Astrocyte of the spinal cord (primary cell): ENCODE measurements at regions not wholly inside any gene's neighbourhood (a gene's known extent, or its start where the extent isn't known, plus 50 kb on each side); places are given as distances from the start of the nearest gene placed in this dataset.
"Not testable (repeated sequence)": the region's sequence is repeated elsewhere in the genome, so short reads cannot be mapped to it uniquely, and the experiment has no call there.

Source experiments
- DNase-seq: peaks from one replicate; pipeline ENCODE4 v3.0.0; 2011; ENCODE audit warnings: low read depth, low spot score
- H3K4me3 ChIP-seq: 2 replicates; pipeline ENCODE4 v1.5.1; 2011; ENCODE audit warnings: low read depth, mild to moderate bottlenecking, low read length, moderate library complexity
- CTCF ChIP-seq: IDR thresholded peaks from 2 replicates; pipeline ENCODE4 v1.5.1; 2012; ENCODE audit warnings: low read depth, mild to moderate bottlenecking, low read length, inconsistent platforms
- in situ Hi-C: cut with HindIII; loops from 2 replicates; pipeline ENCODE4 v1.10.0; 2017; ENCODE audit warnings: low sequenced_read_pairs

GRCh38 chr1:115507901-115508300, 133.9 kb upstream of the VANGL1 start:
- no peak for DNase-seq
- no peak overlapping the region for H3K4me3 ChIP-seq
- no peak for TF ChIP-seq CTCF
- in situ Hi-C loops: no loop called here

GRCh38 chr1:115506924-115507589, 134.7 kb upstream of the VANGL1 start:
- H3K4me3 ChIP-seq: no peak overlapping the region
- peak; percentile 53 for DNase-seq
- peak; percentile 68 for TF ChIP-seq CTCF
- in situ Hi-C loops: no loop called here

- DNase-seq: no peak
- in situ Hi-C loops: no loop called here
- H3K4me3 ChIP-seq: no peak overlapping the region
- TF ChIP-seq CTCF: no peak
Observed at GRCh38 chr1:115506518-115506917, 135.3 kb upstream of the VANGL1 start.

GRCh38 chr1:115505148-115505571, 136.6 kb upstream of the VANGL1 start:
- DNase-seq: no peak
- no peak for TF ChIP-seq CTCF

GRCh38 chr1:115502183-115502582, 139.6 kb upstream of the VANGL1 start:
- DNase-seq, H3K4me3 ChIP-seq, in situ Hi-C loops: not testable (repeated sequence)

More at GRCh38 chr1:115505148-115505571, 136.6 kb upstream of the VANGL1 start:
- no peak overlapping the region for H3K4me3 ChIP-seq
- in situ Hi-C loops: no loop called here

GRCh38 chr1:115501476-115501875, 140.3 kb upstream of the VANGL1 start:
- no peak overlapping the region for H3K4me3 ChIP-seq
- in situ Hi-C loops: no loop called here
- no peak for TF ChIP-seq CTCF
- no peak for DNase-seq

GRCh38 chr1:115499253-115499652, 142.5 kb upstream of the VANGL1 start:
- H3K4me3 ChIP-seq: no peak overlapping the region
- in situ Hi-C loops: no loop called here
- DNase-seq: no peak
- TF ChIP-seq CTCF: no peak
